Central memory CD4-positive, alpha-beta T cell (primary cell): ENCODE measurements at regions not wholly inside any gene's neighbourhood (a gene's known extent, or its start where the extent isn't known, plus 50 kb on each side); places are given as distances from the start of the nearest gene placed in this dataset.
A peak's percentile ranks its signal among the peaks of the same experiment; 100 is the strongest.

Source experiments
- DNase-seq: peaks from one replicate; pipeline ENCODE4 v3.0.0; 2022

DNA sequence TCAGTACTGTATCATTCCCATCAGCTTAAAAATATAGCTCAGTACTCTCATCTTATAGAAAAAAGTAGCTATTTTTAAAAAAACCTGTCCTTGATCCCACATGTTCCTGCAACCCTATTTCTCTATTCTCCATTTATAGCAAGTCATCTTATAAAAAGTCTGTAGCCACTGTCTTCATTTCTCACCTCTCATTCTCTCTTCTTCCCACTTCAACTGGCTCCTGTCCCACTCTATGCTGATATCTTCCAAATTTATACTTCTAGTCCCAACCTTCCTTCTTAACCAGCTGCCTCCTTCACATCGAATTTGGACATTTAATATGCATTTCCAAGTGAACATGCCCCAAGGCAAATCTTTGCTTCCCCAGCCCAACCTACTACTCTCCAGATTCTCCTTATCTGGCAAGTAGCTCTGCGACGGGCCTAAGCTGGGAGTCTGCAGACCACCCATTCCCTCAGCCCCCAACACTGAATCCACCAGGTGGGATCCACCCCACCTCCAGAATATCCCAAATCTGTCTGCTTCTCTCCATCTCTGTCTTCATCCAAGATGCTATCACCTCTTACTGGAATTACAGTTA is 52.0 kb upstream of the TANC2 start:
- no peak for DNase-seq

DNA sequence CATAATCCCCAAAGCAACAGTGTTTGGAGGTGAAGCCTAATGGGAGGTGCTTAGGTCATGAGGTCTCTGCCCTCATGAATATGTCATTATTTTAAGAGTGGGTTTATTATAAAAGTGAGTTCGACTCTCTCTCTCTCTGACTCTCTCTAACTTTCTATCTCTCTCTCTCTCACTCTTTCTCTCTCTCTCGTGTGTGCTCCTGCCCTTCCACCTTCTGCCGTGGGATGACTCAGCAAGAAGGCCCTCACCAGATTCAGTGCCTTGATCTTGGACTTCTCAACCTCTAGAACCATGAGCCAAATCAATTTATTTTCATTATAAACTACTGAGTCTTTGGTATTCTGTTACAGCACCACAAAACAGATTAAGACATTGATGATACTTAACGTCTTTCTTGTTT is 53.7 kb upstream of the TANC2 start:
- DNase-seq: no peak

DNA sequence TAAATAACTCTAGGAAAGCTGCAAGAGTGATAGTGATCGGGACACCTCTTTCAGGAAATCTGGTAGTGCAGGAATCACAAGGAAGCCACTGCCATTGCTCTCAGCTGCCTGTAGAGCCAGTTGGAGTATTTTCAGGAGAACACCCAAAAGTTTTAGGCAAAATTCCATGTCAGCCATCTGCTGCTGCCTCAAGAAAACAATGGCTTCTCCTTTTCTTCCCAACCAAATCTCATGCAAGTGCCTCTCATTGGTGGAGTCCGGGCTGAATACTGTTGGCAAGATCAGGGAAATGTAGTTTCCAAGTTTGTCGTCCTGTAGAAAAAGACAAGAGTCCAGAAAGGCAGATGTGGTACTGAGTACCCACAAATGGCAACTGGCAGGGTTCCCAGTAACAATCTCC is 54.9 kb upstream of the TANC2 start:
- no peak for DNase-seq

DNA sequence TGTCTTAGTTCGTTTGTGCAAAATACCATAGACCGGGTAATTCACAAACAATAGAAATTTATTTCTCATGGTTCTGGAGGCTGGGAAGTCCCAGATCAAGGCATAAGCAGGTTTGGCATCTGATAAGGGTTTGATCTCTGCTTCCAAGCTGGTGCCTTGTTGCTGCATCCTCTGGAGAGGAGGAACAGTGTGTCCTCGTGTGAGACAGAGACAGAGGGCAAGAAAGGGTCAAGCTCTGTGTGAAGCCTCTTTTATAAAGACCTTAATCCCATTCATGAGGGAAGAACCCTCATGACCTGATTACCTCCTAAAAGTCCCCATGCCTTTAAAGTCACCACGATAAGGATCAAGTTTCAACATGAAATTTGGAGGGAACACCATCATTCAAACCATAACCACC is 55.8 kb upstream of the TANC2 start:
- no peak for DNase-seq

DNA sequence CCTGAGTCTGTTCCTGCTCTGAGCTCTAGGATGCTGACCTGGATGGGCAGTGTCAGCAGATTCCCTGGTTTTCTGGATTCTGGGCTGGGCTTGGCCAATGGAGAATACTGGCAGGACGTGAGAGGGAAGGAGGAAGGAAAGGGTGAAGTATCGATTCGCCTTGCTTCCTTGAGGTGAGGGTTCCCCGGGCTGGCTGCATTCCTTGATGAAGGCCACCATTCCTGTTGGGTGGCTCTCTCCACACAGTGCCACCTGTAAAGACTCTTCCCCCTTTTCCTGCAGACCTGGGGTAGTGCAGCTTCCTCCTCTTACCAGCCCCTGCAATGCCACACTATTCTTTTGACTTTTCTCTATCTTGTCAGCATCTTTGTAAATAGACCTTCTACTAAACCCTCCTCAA is 58.1 kb upstream of the TANC2 start:
- no peak for DNase-seq

DNA sequence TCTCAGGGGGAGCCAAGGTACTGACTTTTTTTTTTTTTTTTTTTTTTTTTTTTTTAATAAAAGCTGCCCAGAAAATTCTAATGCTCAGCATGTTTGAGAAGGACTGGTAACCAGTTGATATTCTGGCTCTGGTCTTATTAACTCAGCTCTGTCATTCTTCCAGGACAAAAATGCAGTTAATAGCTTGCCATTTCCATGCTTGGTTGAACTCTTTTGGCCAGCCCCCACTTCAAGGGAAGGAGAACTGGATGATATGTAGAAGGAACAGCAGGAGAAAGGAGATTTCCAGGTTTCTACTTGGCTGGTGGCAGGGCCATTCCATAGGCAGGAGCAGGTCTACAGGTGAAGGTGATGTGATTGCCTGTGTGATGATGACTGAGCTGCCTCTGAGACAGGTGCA is 59.2 kb upstream of the TANC2 start:
- DNase-seq: no peak

DNA sequence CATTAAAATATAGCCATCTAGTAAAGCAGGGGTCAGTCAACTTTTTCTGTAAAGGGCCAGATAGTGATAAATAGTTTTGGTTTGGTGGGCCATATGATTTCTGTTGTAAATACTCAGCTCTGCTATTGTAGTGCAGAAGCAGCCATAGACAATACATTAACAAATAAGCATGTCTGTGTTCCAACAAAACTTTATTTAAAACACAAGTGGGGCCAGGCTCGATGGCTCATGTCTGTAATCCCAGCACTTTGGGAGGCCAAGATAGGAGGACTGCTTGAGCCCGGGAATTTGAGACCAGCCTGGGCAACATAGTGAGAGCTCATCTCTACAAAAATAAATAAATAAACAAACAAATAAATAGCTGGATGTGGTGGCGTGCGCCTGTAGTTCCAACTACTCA is 60.8 kb upstream of the TANC2 start:
- no peak for DNase-seq

DNA sequence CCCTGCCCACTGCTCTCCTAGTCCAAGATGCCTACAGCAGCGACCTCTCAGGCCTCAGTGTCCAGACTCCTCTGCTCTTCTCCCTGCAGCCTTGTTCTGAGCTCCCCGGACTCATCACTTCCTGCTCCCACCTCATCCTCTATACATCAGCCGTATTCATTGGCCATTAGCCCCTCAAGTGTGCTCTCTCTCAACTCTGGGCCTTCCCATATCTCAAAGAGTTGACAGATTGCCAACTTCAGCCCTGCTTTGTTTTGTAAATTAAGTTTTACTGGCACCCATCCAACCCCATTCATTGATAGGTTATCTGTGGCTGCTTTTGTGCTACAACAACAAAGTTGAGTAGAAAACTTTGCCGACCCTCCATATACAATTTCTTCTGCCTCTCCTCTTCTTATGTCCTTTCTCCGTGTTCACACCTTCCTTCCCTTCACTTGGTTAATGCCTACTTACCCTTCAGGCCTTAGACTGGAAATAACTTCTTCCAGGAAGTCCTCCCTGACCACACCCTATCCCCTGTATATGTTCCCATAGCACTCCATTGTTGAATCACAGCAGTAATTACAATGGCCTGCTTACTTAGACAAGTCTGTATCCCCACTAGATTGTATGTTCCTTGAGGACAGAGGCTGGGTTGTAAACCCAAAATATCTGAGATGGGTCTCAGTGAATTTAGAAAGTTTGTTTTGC is 63.4 kb upstream of the TANC2 start:
- no peak for DNase-seq

DNA sequence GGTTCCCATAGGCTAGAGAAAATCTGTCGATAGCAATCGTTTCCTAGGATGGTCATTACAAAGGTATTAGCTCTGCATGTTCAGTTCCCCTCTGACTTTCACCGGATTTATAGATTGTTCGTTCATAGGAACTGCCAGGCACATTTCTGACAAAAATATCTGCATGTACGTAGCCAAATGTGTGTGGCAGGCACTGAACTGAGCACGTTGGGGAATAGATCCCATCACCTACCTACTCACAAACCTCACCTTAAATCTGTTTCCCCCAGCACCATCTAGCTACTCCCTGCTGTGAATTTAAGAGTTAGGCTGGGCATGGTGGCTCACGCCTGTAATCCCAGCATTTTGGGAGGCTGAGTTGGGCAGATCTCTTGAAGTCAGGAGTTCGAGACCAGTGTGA is 64.5 kb upstream of the TANC2 start:
- DNase-seq: no peak

DNA sequence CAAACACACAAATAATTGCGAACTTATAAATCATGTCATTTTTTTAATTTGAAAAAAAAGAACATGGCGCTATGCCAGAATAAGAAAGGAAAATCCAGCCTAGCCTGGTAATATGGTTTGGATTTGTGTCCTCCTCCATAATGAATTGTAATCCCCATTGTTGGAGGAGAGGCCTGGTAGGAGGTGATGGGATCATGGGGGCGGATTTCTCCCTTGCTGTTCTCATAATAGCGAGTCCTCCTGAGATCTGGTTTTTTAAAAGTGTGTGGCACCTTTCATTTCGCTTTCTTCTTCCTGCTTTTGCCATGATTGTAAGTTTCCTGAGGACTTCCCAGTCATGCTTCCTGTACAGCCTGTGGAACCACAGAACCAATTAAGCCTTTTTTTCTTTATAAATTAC is 65.9 kb upstream of the TANC2 start:
- DNase-seq: no peak

DNA sequence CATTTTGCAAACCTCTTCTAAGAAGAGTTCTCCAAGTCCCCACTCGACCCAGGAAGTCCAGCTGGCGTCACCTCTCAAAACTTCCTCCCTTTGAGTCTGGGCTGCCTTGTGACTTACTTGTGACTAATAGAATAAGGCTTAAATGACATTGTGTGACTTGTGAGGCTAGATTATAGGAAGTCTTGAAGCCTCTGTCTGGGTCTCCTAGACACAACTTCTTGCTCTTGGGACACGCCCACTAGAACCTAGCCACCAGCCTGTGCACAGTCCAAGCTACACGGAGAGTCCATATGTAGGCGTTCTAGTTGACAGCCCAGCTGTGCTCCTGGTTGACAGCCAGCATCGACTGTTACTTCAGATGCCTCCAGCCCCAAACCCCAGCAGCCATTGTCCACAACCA is 66.7 kb upstream of the TANC2 start:
- no peak for DNase-seq

DNA sequence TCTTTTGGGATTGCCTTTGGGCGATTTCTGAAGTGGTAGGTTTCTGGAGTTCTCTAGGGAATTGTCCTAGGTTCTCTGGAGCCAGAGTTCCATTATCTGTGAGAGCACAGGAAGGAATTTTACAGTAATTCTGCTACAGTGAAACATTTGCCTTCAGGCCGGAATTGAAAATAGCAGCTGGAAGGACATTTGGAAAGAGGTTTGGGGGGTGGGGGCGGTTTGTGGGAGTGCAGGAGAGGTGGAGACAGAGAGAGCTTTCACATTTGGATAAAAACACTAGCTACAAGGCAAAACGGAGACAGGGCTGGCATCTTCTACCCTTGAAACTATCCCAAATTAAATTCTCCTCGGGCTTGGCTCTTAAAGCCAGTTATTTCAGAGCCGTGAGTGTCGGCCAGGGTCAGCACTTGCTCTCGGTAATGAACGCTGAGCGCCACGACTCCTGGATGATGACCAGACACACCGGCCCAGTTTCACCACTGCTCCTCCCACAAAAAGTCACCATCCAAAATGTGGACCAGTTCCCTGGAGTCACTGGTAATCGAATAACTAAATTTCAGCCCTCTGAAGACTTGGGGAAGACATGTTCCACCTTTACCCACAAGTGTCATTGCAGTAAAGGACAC is 67.7 kb upstream of the TANC2 start:
- DNase-seq: no peak

DNA sequence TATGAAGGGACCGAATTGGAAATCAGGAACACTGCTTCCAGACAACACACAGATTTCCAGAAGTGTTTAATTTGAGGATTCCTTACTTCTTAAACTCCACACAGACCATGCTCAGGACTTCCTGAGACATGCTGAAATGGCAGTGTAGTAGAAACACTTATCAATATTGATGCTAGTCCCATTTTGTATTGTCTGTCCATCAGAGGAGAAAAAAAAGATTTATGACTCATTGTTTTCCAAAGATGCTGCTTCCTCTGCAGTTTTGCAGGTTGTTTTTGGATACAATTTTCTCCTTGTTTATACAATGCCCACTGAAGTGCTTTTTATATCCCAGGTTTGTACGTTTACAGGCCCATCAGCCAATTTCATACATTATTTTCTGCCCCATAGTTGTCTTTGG is 68.3 kb upstream of the TANC2 start:
- no peak for DNase-seq

DNA sequence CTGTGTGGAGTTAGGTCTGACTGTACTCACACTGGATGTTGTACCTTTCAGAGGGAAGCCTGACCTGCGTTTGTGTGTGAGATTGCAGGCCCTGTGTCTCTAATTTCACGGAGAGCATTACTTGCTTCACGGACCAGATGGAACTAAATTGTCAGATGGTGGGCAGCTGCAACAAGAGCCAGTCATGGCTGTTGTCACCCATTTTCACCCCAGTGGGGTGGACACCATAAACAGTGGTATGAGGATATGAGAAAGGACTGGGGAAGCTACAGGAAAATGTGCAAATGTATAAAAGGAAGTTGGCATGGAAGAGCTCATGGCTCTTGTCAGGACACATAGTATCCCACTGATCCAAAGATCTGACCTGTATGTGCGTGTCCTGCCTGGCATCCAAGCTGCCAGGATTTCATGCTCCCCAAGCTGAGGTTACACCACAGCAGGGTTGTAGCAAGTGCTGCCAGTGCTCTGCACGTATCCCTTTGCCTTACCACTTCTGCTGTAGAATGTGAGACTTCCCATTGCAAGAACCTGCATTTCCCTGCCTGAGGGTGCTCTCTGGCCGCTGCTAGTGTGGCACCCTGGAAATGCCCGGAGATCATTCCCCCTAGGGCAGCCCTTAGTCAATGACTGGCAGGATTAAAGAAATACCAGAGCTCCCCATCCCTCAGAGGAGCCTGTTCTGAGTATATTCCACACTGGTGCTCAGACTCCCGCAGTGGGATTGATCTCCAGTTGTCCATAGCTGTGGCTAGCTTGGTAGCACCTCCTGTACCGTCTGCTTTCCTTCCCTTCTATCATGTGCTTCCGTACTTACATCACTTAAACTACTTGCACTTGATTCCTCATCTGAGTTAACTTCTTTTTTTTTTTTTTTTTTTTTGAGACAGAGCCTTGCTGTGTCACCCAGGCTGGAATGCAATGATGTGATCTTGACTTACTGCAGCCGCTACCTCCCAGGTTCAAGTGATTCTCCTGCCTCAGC is 70.4 kb upstream of the TANC2 start:
- DNase-seq: no peak

DNA sequence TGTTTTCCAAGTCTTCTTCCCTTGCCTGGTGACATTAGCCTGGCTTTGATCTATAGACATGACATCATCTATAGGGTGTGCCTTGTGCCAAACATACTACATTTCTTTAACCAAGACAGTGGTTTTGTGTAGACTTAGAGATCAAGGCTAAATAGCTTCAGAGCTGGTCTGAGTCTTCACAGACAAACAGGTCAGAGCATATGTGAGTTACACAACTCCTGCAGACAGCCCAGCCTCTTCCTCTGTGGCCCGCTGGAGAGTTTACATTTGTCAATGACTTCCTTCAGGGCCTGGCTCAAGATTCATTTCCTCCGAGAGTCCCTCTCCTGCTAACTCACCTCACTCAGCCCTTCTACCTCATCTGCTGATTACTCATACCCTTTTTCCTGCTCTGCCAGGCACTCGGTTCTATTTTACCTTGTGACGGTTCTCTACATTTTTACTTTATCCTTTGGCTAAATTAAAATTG is 73.1 kb upstream of the TANC2 start:
- DNase-seq: peak; percentile 3

DNA sequence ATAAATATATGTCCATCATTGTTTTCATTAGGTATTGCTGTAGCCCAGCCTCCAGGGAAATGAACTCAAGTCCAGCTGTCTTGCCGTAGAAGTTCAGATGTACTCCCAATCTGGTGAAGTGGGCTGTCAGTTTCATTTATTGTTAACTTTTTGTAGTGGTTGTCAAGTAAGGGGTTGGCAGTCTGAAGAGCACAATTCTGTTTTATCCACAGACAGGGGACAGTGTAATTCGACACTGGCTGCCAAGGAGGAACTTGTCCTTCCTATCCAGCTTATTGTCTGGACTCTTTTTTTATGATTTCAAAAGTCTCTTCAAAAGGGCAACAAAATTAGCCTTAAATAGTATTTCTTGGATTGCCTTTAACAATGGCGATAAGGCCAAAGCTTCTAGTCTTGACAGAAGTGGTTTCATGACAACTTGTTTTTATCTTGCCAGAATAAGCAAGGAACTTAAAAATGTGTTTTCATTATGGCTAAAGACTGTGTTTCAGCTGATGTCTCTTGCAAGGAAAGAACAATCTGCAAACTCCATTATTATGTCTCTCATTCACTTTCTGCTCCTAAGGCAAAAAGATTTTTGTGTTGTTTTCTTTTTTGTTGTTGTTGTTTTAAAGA is 73.9 kb upstream of the TANC2 start:
- no peak for DNase-seq

DNA sequence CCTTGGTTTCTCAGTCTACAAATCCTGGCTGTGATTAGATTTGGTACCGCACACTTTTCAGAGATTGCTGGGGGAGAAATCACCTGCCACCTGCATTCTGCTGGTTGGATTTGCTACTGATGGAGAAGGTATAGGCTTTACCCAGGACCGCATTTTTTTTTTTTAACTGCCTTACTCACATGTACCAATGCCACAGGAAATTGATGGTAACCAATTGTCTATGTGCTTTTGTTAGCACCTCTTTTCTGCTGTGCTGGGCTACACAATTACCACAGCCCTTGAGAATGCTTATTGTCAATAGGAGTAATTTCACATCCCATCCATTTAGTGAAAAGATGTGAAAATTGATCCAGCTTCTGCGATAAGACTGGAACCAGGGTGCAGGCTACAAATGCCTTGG is 74.4 kb upstream of the TANC2 start:
- no peak for DNase-seq

DNA sequence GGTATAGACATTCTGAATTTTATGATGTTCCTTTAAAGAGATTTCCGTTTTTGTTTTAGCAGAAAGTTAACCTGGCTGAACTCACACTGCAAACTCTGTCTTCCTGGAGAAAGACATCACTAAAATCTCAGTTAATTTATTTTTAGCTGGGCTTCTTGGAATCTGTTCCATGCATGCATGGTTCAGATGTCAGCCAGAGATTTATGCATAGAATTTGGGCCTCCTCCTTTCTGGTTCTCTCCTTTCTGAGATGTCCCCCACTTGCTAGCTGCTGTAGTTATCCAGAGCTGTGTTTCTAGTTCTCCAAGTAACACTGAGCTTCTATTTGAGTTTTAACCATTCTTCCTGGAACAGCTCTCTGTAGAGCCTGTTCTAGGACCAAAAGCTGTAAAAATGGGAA is 77.3 kb upstream of the TANC2 start:
- no peak for DNase-seq

DNA sequence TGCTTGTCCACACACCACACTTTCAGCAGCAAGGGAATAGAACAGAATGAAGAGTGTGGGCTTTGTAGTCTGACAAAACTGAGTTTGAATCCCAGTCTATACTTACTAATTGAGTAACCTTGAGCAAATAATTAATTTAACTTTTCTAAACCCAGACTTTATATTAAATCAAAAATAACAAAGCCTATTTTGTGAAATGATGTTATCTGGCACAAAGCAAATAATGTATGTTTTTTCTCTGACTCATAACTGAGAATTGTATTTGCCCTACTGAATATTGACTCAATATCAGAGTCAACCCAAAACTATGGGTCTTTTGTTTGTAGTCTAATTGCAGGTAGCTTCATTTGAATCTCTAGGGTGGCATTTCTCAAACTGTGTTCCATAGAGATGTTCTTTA is 77.9 kb upstream of the TANC2 start:
- no peak for DNase-seq

DNA sequence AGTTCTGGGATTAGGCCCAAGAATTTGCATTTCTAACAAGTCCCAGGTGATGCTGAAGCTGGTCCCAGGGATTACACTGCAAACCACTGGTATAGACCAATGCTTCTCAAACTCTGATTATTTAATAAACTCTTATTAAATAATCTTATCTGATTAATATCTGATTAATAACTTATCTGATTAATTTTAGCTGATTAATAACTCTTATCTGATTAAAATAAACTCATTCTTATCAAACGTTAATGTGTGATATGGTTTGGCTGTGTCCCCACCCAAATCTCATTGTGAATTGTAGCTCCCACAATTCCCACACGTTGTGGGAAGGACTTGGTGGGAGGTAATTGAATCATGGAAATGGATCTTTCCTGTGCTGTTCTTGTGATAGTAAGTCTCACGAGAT is 78.6 kb upstream of the TANC2 start:
- DNase-seq: no peak

DNA sequence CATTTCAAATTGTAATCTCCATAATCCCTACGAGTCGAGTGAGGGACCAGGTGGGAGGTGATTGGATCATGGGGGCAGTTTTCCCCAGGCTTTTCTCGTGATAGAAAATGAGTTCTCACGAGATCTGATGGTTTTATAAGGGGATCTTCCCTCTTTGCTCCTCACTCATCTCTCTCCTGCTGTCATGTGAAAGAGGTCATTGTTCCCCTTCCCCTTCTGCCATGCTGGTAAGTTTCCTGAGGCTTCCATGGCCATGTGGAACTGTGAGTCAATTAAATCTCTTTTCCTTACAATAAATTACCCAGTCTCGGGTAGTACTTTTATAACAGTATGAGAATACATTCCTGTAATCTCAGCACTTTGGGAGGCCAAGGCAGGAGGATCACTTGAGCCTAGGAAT is 76.7 kb upstream of the MARCHF10 start:
- DNase-seq: no peak

DNA sequence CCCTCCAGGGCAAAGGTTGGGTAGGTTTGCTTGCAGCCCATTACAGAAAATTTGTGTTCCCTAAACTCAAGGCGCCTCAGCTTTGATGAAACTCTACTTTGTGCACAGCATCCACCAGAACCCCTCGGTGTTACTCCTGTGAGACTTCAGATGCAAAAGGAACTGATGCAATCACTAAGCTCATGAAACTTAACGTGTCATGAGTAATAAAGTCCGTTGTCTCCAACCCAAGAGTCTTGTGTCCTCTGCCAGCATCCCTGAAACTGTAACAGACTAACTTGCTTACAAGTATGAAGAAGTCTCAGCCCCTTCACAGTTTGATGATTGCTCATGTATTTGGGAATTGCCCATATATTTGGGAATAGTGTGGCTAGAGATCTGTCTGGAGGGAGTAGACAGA is 74.8 kb upstream of the MARCHF10 start:
- no peak for DNase-seq

DNA sequence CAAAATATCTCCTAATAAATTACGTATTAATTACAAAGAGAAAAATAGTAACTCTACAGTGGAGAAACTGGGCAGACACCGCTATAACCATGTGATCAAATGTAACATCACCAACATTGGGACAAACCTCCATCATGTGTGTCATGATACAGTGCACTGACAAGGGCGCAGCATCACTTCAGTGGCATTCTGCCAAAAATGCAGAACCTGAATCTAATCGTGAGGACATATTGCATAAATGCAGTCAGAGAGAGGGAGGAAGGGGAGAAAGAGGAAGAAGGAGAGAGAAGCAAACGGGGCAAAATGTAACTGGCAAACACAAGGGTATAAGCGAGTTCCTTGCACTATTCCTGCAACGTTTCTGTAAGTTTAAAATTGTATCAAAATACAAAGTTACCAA is 74.2 kb upstream of the MARCHF10 start:
- no peak for DNase-seq
